NCI-H1417 treated with DMSO at 0.1 percent for 48 hours (cell line): ENCODE measurements at regions not wholly inside any gene's neighbourhood (a gene's known extent, or its start where the extent isn't known, plus 50 kb on each side); places are given as distances from the start of the nearest gene placed in this dataset.
"Not testable (repeated sequence)": the region's sequence is repeated elsewhere in the genome, so short reads cannot be mapped to it uniquely, and the experiment has no call there.

Experiments used
- DNase-seq: peaks from one replicate; lab custom pipeline; 2025; lab: John Stamatoyannopoulos, UW

DNA sequence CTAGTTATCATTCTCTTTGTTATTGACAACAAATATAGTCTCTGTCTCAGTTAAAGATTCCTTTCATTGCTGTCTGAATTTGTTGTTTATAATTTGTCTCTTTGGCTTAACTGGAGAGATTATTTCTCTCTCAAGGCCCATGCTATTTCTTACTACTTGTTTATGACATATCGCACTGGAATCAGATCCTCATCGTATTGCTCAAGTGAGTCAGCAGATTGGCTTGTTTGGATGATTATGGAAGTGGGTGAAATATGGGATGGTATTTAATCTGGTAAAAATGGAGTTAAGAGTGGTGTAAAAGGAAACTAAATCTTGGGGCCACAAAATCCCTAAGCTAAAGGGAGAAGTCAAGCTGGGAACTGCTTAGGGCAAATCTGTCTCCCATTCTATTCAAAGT, 613.1 kb downstream of the SI start:
- DNase-seq, result no peak

DNA sequence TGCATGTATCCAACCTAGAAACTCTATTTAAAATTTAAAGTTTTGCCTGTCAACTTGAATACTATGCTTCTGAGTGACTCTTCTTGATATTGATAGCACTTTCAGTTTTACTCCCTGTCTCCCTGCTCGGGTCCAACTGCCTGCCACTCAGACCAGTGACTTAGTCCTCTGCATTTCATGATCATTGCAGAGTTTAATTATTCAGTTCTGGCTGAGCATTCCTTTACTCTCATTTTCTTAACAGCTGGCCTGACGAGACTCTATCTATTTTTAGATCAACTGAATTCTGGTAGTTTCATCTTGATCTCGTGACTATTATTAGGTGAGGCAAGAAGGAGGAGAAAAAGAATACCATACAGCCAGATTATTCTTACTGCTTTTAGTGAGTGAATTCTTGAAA, 617.4 kb downstream of the SI start:
- no peak for DNase-seq

DNA sequence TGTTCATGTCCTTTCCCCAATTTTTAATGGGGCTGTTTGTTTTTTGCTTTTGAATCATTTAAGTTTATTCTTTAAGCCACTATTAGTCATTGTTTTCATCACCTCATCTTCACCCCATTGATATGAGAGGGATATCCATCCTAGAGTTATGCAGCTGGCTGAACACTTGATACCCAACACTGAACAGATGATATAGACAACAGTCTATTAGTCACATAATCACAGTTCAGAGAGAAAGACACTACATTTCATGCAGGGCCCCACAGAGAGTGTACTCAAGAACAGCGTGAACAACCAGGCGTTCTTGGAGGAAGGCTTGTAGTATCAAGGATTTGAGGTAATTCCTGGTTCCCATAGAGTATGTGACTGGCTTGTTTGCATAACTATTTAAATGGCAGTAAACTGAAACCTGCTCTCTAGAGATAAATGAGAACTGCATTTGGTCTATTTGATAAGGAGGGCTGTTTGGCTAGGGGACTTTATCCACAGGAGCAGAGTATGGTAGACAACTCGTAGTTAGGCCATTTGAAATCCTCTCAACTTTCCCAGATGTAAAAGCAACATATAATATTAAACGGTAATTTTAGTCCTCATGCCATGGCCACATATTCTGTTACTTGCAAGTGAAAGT, 618.7 kb downstream of the SI start:
- DNase-seq, result no peak

DNA sequence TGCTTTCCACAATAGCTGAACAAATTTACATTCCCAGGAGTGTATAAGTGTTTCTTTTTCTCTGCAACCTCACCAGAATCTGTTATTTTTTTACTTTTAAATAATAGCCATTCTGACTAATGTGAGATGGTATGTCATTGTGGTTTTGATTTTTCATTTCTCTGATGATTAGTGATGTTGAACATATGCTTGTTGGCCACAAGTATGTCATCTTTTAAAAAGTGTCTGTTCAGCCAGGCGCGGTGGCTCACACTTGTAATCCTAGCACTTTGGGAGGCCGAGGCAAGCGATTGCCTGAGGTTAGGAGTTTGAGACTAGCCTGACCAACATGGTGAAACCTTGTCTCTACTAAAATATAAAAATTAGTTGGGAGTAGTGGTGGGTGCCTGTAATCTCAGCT, 619.3 kb downstream of the SI start:
- DNase-seq, result no peak

- no peak for DNase-seq
These were observed 624.6 kb downstream of the SI start for GRCh38 chr3:164453714-164454113.

- no peak for DNase-seq
These were observed 625.6 kb downstream of the SI start for GRCh38 chr3:164452707-164453106.

DNA sequence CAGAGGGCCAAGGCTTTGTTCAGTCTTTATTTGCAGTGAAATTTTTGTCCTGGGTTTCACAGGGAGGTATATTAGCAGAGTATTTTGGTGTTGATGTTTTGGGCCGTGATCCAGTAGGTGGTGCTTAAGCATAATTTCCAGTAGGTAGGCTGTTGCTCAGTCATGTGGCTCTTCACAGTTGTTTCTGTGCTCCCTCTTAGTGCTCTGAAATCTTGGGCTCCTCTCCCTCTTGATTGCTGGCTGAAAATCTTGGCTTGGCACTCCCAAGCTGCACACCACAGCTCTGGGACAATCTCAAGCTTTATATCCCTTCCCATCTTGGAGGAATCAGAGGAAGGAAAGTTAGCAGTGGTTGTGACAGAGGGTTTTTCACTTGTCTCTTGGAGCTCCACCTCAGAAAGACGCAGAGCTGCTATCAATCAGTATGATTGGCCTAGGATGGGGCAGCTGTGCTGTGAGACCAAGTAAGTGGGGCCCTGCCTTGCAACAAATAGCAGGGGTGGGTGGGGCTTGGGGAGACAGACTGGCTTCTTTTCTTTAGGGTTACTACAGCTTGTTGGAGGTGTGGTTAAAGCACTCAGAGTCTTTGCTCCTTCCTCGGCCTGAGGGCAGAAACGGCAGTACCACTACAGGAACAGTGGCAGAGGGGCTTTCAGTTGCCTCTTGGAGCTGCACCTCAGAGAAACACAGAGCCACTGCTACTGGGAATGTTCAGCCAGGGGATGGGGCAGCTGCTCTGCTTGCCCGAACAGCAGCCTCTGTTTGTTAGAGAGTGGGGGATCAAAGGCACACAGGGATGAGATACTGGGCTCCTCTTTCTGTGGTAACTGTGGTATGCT, 627.0 kb downstream of the SI start:
- no peak for DNase-seq

GRCh38 chr3:164450276-164450905, 627.9 kb downstream of the SI start:
- no peak for DNase-seq

- DNase-seq, result no peak
These were observed 659.1 kb downstream of the SI start for GRCh38 chr3:164419220-164419619.

GRCh38 chr3:164418414-164418813, 659.9 kb downstream of the SI start:
- DNase-seq, result peak; percentile 97

DNA sequence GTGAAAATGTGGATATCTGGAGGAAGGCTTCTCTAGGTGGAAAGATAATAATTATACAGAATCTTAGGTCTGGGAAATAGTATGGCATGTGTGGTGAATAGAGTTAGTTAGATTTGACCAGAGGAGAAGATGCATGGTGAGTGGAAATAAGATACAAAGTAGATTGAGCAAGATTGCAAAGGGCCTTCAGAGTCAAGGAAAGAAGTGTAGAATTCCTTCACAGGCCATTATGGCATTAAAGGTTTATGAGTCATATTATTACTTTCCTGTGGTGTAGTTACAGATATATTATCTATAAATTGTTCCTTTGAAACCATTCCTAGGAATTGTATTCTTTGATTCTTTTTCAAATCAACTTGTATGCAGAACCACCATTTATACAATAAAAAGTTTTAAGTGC, 660.3 kb downstream of the SI start:
- DNase-seq, result no peak

DNA sequence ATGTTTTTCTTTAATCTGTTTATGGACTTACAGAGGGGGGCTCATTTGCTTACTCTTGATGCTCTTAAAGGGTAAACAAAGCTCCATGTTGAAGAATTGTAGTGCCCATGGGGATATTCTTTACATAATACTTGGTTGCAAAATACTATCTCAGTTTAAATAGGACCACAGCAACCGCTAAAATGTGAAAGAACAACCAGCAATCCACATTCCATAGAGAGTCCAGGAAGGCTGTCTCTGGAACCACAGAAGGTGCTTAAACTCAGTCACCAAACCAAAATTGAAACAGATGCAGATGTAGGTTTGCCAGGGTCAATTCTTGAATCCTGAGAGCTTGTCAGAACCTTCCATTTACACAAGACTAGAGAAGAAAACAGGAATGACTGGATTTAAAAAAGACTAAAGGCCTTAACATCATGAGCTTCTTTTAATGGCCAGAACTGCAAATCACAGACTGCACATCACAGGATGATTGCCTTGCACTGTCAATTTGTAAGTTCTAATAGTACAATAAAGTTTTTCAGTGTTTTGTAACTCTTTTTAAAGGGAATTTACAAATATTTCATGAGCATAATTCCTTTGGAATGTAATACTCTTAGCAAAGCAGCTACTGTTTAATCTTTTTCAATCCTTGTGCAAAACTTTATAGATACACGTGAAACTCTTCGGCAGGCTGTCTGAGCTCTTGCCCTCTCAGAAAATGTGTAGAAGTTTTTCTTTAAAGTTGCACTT, 661.6 kb downstream of the SI start:
- DNase-seq, result no peak

- DNase-seq, result no peak
These were observed 670.0 kb downstream of the SI start for GRCh38 chr3:164408326-164408725.

DNA sequence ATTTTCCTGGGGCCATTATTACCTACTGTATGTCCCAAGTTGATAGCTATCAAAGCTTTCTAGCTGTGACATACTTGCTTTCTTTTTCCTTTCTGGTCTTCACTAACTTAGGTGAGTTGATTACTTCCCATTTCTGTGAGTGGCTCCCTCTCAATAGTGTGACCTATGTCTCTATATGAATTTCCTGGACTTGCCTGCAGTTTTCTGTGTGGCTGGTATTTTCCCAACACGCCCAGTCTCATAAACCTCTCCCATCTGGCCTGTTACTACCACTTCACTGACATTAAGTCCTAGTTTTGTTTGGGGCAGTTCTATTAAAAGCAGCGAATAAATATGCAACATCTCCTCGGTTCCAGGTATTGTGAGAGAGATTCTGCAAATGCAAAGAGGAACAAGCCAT, 671.2 kb downstream of the SI start:
- DNase-seq, result no peak

GRCh38 chr3:164406281-164406680, 672.0 kb downstream of the SI start:
- DNase-seq, result no peak

- DNase-seq, result no peak
These were observed 676.4 kb downstream of the SI start for GRCh38 chr3:164401923-164402322.

DNA sequence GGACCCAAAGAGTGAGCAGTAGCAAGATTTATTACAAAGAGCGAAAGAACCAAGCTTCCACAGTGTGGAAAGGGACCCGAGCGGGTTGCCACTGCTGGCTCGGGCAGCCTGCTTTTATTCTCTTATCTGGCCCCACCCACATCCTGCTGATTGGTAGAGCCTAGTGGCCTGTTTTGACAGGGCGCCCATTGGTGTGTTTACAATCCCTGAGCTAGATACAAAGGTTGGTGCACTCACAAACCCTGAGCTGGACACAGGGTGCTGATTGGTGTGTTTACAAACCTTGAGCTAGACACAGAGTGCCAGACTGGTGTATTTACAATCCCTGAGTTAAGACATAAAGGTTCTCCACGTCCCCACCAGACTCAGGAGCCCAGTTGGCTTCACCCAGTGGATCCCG, 676.9 kb downstream of the SI start:
- DNase-seq, result not testable (repeated sequence)

- DNase-seq, result no peak
These were observed 680.8 kb downstream of the SI start for GRCh38 chr3:164397462-164397861.

DNA sequence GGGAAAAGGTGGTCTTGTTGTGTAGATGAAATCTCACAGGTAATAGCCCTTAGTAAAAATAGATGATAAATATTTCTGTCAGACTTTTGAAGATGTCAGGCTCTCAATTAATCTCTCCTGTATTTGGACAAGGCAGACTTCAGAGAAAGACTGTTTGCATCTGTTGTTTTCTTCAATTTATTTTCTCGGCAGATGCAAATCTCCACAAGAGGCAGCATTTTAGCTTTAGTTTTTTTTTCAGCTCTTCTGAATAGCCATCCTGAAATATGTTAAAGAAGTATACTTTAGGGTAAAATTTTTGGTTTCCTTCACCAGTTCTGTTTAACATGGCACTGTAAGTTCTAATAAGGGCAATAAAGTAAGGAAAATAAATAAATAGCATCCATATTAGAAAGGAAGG, 685.1 kb downstream of the SI start:
- no peak for DNase-seq

- no peak for DNase-seq
These were observed 688.2 kb downstream of the SI start for GRCh38 chr3:164390046-164390445.

DNA sequence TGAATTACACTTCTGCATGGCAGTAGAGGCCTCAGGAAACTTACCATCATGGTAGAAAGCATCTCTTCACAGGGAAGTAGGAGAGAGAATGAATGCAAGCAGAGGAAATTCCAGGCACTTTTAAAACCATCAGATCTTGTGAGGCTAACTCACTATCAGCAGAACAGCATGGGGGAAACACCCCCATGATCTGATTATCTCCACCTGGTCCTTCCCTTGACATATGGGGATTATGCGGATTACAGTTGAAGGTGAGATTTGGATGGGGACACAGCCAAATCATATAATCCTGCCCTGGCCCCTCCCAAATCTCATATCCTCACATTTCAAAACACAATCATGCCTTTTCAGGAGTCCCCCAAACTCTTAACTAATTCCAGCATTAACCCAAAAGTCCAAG, 691.1 kb downstream of the SI start:
- no peak for DNase-seq

- no peak for DNase-seq
These were observed 698.1 kb downstream of the SI start for GRCh38 chr3:164380156-164380555.

DNA sequence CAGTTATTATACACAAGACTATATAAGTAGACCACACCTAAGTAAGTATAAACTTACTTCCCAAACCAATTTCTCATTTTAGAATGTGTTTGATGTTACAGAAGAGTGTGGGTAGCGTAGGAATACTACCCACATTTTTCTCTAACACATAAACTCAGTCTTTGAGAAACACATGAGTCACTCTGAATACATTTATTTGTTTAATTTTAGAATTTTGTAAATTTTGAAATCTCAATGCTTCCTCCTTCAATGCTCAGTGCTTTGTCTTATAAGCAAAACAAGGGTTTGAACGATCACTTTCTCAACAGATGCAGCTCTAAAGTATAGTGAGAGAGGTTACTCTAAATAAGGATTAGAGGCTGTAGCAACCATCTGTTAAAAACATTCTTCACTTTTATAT, 700.8 kb downstream of the SI start:
- no peak for DNase-seq
